ENCODE measurements at regions not wholly inside any gene's neighbourhood (a gene's known extent, or its start where the extent isn't known, plus 50 kb on each side); places are given as distances from the start of the nearest gene placed in this dataset.

- no peaks in the 10 kb centered on the region for H3K4me1 Mint-ChIP-seq
- H3K27ac Mint-ChIP-seq, result no peak overlapping the region
- H3K9me3 Mint-ChIP-seq, result no peaks in the 10 kb centered on the region
- H3K36me3 Mint-ChIP-seq, result no peaks in the 10 kb centered on the region
- H3K27me3 Mint-ChIP-seq, result no peaks in the 10 kb centered on the region
- H3K4me3 Mint-ChIP-seq, result no peak overlapping the region
Observed at GRCh38 chr5:165304193-165304827, 1798.9 kb downstream of the MAT2B start.

DNA sequence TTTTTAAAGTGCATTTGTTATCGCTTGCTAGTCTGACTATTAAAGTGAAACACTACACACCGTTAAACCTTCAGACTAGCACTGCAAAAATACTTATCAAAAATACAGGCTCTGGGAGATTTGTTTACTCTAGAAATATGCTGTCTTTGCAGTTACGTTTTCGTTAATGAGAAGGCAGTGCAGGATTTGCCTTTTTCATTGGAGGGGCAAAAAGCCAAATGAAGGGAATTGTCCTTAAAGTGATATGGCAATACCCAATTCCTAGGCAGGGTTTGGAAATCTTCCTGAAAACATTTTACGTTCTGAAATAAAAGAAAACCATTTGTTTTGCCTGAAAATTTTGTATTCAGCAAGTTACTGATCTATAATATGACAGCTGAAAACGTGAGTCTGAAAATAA is 1800.2 kb downstream of the MAT2B start:
- no peaks in the 10 kb centered on the region for H3K4me1 Mint-ChIP-seq
- no peak overlapping the region for H3K4me3 Mint-ChIP-seq
- H3K9me3 Mint-ChIP-seq, result no peaks in the 10 kb centered on the region
- H3K36me3 Mint-ChIP-seq, result no peaks in the 10 kb centered on the region
- no peak overlapping the region for H3K27ac Mint-ChIP-seq
- no peaks in the 10 kb centered on the region for H3K27me3 Mint-ChIP-seq

DNA sequence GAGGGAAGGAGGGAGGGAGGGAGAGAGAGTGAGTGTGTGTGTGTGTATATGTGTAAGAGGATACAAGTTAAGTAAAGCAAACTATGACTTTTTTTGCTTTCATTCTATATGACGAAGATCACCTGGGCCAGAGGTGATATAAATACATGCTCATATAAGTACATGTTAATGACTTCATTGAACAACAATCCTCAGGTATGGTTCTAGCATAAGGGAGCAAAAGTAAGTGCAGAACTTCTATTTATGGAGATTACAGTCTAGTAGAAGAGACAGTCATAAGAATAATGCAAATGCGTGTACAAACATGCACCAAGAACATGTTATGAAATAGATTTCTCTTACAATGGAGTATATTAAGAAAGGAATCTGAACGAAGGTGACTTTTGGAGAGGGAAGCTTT is 1804.0 kb downstream of the MAT2B start:
- Mint-ChIP-seq H3K4me1 (no peaks in the 10 kb centered on the region), H3K27me3 (no peaks in the 10 kb centered on the region), H3K36me3 (no peaks in the 10 kb centered on the region), H3K4me3 (no peak overlapping the region), H3K27ac (no peak overlapping the region), H3K9me3 (no peaks in the 10 kb centered on the region)

- H3K9me3 Mint-ChIP-seq, result no peaks in the 10 kb centered on the region
- no peaks in the 10 kb centered on the region for H3K36me3 Mint-ChIP-seq
- no peaks in the 10 kb centered on the region for H3K27me3 Mint-ChIP-seq
- no peak overlapping the region for H3K27ac Mint-ChIP-seq
- no peak overlapping the region for H3K4me3 Mint-ChIP-seq
- H3K4me1 Mint-ChIP-seq, result no peaks in the 10 kb centered on the region
Observed at GRCh38 chr5:165310031-165310430, 1804.6 kb downstream of the MAT2B start.

- Mint-ChIP-seq H3K9me3 (peaks cover 6% of the 10 kb centered on the region), H3K4me3 (no peak overlapping the region), H3K27ac (no peak overlapping the region), H3K4me1 (no peaks in the 10 kb centered on the region), H3K27me3 (no peaks in the 10 kb centered on the region), H3K36me3 (no peaks in the 10 kb centered on the region)
Observed at GRCh38 chr5:165321912-165322311, 1816.5 kb downstream of the MAT2B start.

- H3K27me3 Mint-ChIP-seq, result no peaks in the 10 kb centered on the region
- no peak overlapping the region for H3K27ac Mint-ChIP-seq
- no peak overlapping the region for H3K4me3 Mint-ChIP-seq
- no peaks in the 10 kb centered on the region for H3K4me1 Mint-ChIP-seq
- H3K9me3 Mint-ChIP-seq, result peaks cover 6% of the 10 kb centered on the region
- H3K36me3 Mint-ChIP-seq, result no peaks in the 10 kb centered on the region
Observed at GRCh38 chr5:165325221-165325620, 1819.8 kb downstream of the MAT2B start.

DNA sequence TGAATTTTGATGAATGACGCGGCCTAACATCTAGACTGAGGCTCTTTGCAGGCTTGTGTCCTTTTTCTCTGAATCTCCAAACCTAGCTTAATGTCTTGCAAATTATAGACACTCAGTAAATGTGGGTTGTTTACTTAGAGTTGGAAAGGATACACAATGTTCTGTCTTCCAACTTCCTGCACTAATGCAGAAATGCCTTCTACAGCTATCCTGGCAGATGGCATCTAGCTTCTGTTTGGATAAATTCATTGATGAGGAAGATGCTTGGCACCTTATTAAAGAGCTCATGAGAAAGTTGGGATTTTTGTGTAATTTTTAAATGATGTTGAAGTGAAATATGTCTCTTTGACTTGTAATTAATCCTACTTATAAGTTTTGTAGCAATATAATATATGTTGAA is 1822.2 kb downstream of the MAT2B start:
- Mint-ChIP-seq H3K4me1 (no peaks in the 10 kb centered on the region), H3K27ac (no peak overlapping the region), H3K27me3 (no peaks in the 10 kb centered on the region), H3K4me3 (no peak overlapping the region), H3K36me3 (no peaks in the 10 kb centered on the region), H3K9me3 (no peaks in the 10 kb centered on the region)

GRCh38 chr5:165328846-165329245 is 1823.4 kb downstream of the MAT2B start:
- H3K36me3 Mint-ChIP-seq, result no peaks in the 10 kb centered on the region

DNA sequence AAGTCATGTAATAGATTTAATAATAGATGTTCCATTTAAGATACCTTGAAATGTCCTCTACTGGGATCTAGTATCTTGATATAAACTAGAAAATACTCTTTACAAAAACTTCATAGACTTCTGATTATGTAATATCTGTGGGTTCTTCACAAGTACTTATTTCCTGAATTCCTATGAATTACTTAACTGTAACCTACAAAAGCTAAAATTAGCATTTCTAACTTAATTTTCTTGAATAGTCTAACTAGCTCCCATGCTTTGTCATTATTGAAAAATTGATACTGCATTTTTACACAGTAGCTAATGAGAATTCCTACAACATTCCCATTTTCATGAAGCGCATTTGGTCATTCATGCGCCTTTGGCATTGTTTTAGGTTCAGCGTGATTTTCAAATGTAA is 1828.2 kb downstream of the MAT2B start:
- Mint-ChIP-seq H3K27me3 (no peaks in the 10 kb centered on the region), H3K9me3 (no peaks in the 10 kb centered on the region), H3K36me3 (no peaks in the 10 kb centered on the region), H3K4me1 (no peaks in the 10 kb centered on the region), H3K4me3 (no peak overlapping the region), H3K27ac (no peak overlapping the region)

More at GRCh38 chr5:165328846-165329245, 1823.4 kb downstream of the MAT2B start:
- Mint-ChIP-seq H3K27ac (no peak overlapping the region), H3K9me3 (no peaks in the 10 kb centered on the region), H3K27me3 (no peaks in the 10 kb centered on the region), H3K4me1 (no peaks in the 10 kb centered on the region), H3K4me3 (no peak overlapping the region)

DNA sequence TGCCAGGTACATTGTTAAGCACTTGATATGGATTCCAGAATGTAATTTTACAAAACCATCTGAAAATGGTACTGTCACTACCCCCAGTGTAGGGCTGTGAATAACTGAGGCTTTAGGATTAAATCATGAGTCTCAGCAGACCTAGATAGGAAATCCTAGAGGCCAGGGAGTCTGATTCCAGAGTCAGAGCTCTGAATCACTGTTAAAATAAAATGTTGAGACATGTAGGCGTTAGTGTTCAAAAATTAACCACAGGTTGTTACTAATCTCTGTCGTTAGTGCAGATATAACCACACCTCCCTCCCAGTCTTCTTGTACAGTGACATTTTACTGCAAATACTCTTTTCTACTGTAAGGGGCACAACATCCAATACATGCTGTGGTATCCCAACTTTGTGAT is 1828.8 kb downstream of the MAT2B start:
- no peak overlapping the region for H3K4me3 Mint-ChIP-seq
- no peaks in the 10 kb centered on the region for H3K27me3 Mint-ChIP-seq
- no peaks in the 10 kb centered on the region for H3K36me3 Mint-ChIP-seq
- no peaks in the 10 kb centered on the region for H3K4me1 Mint-ChIP-seq
- no peaks in the 10 kb centered on the region for H3K9me3 Mint-ChIP-seq
- no peak overlapping the region for H3K27ac Mint-ChIP-seq

GRCh38 chr5:165349735-165350134 is 1844.3 kb downstream of the MAT2B start:
- Mint-ChIP-seq H3K36me3 (no peaks in the 10 kb centered on the region), H3K27me3 (no peaks in the 10 kb centered on the region), H3K4me1 (no peaks in the 10 kb centered on the region), H3K9me3 (peaks cover 24% of the 10 kb centered on the region), H3K27ac (no peak overlapping the region), H3K4me3 (no peak overlapping the region)

DNA sequence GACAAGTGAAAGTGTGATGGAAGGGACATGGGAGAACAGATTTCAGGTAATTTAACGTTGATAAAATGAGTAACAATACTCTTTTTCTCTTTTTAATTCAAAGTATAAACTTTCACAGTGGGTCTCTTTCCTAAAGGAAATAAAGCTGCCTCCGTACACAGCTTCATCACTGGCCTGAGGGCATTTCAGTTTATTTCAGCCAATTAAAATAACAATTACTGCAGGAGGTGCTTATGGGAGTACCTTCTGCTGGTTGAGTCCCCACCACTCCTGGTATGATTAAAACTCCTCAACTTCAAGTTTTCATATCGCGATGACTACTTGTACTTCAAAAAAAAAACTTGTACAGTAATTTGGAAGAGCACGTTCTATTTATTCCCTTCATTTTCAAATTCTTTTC is 1845.9 kb downstream of the MAT2B start:
- Mint-ChIP-seq H3K27ac (no peak overlapping the region), H3K27me3 (no peaks in the 10 kb centered on the region), H3K36me3 (no peaks in the 10 kb centered on the region), H3K4me3 (no peak overlapping the region), H3K9me3 (peaks cover 24% of the 10 kb centered on the region), H3K4me1 (no peaks in the 10 kb centered on the region)

GRCh38 chr5:165360366-165360765 is 1854.9 kb downstream of the MAT2B start:
- no peaks in the 10 kb centered on the region for H3K27me3 Mint-ChIP-seq
- peaks cover 12% of the 10 kb centered on the region for H3K9me3 Mint-ChIP-seq
- no peaks in the 10 kb centered on the region for H3K36me3 Mint-ChIP-seq
- H3K27ac Mint-ChIP-seq, result no peak overlapping the region
- H3K4me3 Mint-ChIP-seq, result no peak overlapping the region
- H3K4me1 Mint-ChIP-seq, result no peaks in the 10 kb centered on the region

GRCh38 chr5:165360784-165361542 is 1855.5 kb downstream of the MAT2B start:
- H3K4me3 Mint-ChIP-seq, result no peak overlapping the region
- no peaks in the 10 kb centered on the region for H3K36me3 Mint-ChIP-seq
- H3K9me3 Mint-ChIP-seq, result peaks cover 12% of the 10 kb centered on the region
- H3K4me1 Mint-ChIP-seq, result no peaks in the 10 kb centered on the region
- no peak overlapping the region for H3K27ac Mint-ChIP-seq
- H3K27me3 Mint-ChIP-seq, result no peaks in the 10 kb centered on the region

DNA sequence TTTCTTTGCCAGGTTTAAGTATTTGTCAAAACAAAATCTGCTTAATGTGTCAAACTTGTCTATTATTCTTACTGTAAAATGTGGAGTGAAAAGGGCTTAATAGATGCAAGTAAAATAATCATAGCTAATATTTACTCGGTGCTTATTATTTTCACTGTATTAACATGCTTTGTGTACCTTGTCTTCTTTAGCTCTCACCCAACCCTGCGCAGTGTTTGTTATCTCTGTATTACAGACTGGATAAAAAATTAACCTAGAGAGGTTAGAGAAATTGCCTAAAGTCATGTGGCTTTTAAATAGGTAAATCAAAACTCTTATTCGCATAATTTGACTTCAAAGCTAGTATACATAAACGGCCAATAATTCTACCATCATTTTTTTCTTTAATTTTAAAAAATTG is 1864.8 kb downstream of the MAT2B start:
- H3K27ac Mint-ChIP-seq, result no peak overlapping the region
- no peaks in the 10 kb centered on the region for H3K27me3 Mint-ChIP-seq
- no peaks in the 10 kb centered on the region for H3K4me1 Mint-ChIP-seq
- H3K9me3 Mint-ChIP-seq, result no peaks in the 10 kb centered on the region
- H3K4me3 Mint-ChIP-seq, result no peak overlapping the region
- no peaks in the 10 kb centered on the region for H3K36me3 Mint-ChIP-seq

DNA sequence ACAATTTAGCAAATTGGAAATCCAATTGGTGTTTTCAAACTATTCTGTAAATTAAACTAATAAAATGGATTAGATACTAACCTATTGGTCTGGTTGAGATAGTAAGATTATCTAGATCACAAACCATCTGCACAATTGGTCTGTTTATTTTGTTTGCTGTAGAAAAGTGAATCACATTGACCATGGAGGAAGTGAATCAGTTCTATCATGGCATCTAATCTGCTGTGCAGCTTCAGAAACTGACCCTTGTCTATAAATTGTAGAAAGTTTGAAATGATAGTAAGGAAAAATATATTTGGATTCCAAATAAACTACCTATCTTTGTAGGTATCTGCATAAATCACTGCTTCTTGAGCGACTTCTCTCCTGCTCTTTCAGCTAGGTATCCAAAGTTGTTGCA is 1865.4 kb downstream of the MAT2B start:
- Mint-ChIP-seq H3K27ac (no peak overlapping the region), H3K9me3 (no peaks in the 10 kb centered on the region), H3K36me3 (no peaks in the 10 kb centered on the region), H3K4me3 (no peak overlapping the region), H3K27me3 (no peaks in the 10 kb centered on the region), H3K4me1 (no peaks in the 10 kb centered on the region)

- no peaks in the 10 kb centered on the region for H3K4me1 Mint-ChIP-seq
- no peaks in the 10 kb centered on the region for H3K36me3 Mint-ChIP-seq
- H3K27me3 Mint-ChIP-seq, result no peaks in the 10 kb centered on the region
- H3K4me3 Mint-ChIP-seq, result no peak overlapping the region
- no peaks in the 10 kb centered on the region for H3K9me3 Mint-ChIP-seq
- no peak overlapping the region for H3K27ac Mint-ChIP-seq
Observed at GRCh38 chr5:165375201-165375600, 1869.8 kb downstream of the MAT2B start.
